GM19395 (cell line): ENCODE measurements at regions not wholly inside any gene's neighbourhood (a gene's known extent, or its start where the extent isn't known, plus 50 kb on each side); places are given as distances from the start of the nearest gene placed in this dataset.
"Not testable (repeated sequence)": the region's sequence is repeated elsewhere in the genome, so short reads cannot be mapped to it uniquely, and the experiment has no call there.

Experiments
- ATAC-seq: cut with Tn5 transposase; IDR thresholded peaks from one replicate; pipeline ENCODE4 v1.9.1; 2021; ENCODE audit warnings: mild to moderate bottlenecking, moderate library complexity; ENCODE audit not compliant: unreplicated experiment

DNA sequence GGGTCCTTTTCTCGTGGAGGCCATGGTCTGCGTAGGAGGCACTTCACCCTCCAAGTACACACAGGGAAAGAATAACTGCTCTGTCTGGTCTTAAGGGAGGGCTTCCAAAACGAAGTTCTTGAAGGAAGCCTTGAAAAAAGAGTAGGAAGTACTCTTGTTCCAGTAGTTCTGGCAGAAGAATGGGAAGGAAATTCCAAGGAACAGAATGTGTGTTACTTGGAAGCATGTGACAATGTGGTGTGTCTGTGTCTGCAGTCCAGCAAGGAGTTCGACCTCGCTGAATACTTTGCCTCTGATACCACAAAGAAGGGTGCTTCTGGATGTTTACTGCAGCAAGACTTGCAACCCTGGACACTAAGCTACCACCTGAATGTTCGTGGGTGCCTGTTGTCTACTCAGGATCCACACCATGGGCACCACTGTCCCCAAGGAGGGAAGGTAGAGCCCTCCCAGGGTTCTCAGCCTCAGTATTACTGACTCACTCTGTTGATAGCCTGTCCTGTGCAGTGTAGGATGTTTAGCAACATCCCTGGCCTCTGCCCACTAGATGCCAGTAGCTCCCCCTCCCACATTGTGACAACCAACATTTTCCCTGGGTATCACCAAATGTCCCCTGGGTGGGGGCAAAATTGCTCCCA, 471.6 kb upstream of the CDH4 start:
- no peak for ATAC-seq

DNA sequence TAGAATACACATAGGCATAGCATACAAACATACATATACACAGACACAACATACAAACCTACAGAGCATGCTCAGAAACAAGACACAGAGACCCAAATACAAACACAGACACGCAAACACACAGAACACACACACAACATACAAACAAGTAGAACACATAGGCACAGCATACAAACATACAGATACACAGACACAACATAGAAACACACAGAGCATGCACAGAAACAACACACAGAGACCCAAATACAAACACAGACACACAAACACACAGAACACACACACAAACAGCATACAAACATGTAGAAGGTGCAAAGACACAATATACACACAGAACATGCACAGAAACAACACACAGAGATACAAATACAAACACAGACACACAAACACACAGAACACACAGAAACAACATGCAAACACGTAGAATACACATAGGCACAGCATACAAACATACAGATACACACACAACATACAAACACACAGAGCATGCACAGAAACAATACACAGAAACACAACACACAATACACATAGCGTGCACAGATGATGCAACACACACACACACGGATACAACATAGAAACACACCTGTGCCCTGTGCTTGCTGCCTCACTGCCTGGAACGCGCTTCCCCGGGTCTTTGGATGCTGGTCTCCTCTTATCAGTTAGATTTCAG, 469.0 kb upstream of the CDH4 start:
- ATAC-seq = no peak

DNA sequence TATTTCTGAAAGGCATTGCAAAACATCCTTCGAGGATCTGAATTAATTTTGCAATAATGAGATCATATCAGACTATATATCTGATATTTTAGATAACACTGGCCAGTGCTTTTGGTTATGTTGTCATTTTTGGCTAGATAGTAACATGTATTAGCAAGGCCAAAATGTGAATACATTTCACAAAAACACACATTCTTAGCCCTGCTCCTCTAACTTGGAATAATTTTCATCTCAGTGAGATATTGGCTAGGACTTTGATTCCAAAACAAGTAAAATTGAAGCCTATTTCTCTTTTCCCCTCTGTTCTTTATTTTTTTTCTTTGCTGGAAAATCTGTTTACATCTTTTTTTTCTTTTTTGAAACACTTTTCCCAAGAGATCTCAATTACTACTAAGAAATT, 466.8 kb upstream of the CDH4 start:
- no peak for ATAC-seq

DNA sequence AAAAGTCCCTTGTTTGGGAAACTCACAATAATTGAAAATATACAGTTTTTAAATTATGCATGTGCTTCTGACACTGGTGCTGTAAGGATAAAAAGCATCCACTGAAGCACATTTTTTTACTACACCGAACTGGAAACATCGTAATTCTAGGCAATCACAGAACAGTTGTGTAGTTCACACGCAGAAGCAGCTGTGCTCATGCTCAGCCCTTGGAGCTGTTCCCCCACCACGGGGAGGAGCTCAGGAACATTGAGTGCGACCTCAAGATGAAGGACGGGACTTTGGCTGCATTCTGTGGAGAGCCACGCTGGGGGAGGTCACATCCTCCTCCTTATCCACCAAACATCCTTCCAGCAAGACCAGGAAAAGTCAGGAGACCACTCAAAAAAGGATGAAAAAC, 466.3 kb upstream of the CDH4 start:
- no peak for ATAC-seq

DNA sequence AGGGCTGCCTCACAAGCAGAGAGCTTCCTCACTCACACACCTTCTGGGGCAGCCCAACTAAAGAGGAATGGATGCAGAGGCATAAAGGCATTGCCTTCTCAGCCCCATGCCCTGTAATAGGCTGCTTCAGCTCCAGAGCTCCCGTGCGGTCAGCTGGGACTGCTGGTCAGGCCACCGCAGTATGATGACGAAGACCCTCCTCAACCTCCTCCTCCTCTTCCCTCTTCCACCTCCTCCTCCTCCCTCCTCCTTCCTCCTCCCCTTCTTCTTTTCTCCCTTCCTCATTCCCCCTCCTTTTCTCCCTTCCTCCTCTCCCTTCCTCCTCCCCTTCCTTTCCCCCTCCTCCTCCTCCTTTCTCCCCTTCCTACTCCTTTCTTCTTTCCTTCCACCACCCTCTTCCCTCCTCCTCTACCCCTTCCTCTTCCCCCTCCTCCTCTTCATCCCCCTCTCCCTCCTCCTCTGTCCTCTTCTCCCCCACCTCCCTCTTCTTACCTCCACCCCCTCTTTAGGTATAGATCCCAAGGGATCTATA, 465.3 kb upstream of the CDH4 start:
- no peak for ATAC-seq

DNA sequence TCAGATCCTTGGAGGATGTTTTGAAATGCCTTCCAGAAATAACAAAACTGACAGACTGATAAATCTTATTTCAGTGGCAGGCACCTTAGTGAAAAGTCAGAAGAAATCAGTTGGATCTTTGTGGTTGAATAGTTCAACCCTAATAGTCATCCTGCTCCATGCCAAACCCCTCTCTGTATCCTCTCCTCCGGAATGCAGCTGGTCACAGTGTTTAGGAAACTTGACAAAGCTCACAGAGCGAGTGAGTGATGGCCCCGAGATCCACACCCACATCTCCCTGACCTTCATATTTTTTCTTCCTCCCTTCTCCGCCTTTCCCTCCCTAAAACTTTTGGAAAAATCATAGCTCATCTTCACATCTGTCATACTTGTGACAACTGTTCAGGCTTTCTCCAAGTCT, 464.8 kb upstream of the CDH4 start:
- ATAC-seq = no peak

DNA sequence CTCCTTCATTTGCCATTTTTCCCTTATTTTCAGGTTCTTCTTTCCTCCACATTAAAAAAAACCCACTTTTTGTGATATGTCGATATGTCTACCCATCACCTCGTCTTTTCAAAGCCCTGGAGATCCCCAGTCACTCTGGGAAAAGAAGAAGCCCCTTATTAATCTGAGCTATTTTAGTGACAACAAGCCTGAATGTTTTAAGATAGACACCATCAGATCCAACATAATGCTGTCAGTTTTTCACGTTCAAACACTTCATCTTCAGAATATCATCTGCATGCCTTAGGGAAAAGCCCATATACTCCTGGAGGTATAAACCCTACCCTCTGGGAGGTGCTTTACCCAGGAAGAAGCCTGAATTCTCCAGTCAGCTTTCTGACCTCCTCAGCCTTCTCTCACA, 464.0 kb upstream of the CDH4 start:
- no peak for ATAC-seq

DNA sequence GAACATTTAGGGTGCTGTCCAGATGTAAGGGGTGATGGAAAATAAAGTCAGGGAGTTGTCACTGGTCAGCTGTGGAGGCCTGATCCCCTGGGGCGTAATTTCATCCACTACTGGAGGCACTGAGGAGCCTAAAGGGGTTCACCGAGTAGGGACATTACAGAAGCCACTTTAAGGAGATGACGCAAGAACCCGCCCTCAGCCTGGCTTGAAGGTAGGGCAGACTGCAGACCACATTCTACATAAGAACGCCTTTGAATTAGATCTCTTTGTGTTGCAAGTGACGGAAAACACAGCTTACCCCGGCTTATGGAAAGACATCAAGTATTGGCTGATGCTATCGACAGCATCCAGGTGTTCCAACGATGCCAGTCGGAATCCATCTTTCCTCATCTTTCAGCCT, 462.7 kb upstream of the CDH4 start:
- no peak for ATAC-seq

DNA sequence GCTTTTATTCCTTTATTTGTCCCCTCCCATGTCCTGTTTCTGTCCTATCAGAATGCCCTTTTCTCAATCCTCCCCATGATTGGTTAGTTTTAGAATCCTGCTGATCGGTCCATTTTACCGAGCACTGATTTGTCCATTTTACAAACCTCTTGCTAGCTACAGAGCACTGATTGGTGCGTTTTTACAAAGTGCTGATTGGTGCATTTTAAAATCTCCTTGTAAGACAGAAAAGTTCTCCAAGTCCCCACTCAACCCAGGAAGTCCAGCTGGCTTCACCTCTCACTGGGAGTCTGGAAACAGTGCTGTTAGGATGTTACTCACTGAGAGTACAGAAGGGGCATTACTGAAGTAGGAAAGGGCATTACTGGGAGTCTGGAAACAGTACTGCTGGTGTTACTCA, 461.7 kb upstream of the CDH4 start:
- ATAC-seq = not testable (repeated sequence)

DNA sequence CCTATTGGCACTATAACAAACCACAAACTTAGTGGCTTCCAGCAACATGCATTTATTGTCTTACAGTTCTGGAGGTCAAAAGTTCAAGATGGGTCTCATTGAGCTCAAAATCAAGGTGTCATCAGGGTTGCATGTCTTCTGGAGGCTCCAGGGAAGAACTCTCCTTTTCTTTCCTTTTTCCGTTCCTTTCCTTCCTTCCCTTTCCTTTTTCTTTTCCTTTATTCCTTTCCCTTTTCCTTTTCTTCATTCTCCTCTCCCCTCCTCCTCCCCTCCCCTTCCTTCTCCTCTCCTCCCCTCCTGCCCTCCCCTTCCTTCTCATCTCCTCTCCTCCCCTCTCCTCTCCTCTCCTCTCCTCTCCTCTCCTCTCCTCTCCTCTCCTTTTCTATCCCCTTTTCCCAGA, 460.2 kb upstream of the CDH4 start:
- no peak for ATAC-seq

DNA sequence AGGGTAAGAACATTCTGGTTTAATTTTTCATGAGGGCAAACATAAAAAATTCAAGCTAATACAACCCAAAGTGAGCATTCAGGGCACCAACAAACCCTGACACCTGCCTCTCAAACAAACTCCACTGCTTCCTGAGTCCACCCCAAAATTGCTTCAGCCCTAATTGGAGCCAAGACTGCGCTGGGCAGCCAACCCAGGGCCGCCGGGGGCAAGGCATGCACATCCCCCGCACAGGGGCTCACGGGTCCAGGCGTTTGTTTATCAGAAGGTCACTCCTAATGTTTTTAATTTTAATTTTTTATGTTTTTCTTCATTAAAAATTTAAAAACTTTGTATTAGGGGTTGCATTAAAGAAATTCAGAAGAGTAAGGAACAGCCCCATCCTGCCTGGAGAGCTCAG, 459.1 kb upstream of the CDH4 start:
- no peak for ATAC-seq

DNA sequence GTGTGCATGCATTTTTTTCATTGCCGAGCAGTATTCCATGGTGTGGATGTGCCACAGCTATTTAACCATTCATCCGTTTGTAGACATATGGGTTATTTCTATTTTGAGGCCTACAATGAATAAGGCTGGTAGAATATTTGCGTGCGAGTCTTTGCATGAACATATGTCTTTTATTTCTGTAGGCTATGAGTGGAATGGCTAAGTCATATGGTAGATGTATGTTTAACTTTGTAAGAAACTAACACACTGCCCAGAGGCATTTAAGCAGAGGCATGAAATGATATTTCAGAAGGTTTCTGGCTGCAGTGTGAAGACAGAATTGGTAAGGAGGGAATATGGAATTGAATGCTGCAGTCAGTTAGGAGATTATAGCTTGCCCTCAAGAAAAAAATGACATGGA, 457.4 kb upstream of the CDH4 start:
- no peak for ATAC-seq

DNA sequence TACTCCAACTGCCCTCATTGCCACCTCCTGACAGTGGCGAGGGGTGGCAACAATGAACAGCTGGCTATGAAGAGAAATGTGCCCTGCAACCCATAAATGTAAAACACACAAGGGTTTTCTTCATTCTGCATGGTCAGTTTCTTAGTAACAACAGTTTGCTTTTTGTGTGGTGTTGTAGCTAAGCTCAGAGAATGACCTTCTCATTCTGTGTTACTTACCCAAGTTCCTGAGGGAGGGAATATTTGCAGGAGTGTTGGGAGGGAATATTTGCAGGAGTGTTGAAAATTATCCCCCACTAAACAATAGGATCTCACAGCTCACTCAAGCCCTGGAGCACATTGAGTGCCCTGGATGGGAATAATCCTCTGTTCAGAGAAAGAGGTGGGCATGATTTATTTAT, 456.4 kb upstream of the CDH4 start:
- no peak for ATAC-seq

DNA sequence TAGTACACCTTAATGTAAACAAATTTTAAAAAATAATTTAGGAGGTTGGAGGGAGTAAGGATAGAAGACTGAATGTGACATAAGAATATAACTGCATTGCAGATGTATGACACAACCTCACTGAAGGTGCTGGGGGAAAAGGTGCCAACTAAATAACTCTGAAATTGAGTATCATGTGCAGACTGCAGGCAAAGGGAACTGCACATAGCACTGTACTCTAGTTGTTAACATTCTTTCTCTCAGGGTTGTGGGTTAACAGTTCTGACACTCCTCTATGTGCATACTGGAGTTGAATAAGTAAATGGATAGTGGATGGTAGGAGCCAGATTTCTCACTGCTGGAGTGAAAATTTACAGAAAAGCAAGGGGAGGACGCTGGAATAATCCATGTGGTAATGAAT, 451.9 kb upstream of the CDH4 start:
- no peak for ATAC-seq

DNA sequence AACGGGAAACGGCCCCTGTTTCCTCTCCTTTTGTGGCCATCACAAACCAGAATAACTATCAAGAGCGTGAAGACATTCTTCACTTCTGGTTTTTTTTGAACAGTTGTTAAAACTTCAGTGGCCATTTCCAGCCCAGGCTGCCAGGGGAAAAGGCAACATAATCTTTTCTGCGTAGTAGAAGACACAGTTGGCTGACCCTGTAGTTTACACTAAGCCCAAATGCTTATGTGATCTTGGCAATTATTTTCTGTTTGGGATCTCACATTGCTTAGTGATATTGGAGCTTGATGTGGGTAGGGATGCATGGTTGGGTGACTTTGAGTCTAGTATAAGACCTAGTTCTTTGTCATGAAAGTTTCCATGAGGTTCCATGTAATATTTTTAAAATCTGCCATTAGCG, 449.4 kb upstream of the CDH4 start:
- ATAC-seq = no peak

DNA sequence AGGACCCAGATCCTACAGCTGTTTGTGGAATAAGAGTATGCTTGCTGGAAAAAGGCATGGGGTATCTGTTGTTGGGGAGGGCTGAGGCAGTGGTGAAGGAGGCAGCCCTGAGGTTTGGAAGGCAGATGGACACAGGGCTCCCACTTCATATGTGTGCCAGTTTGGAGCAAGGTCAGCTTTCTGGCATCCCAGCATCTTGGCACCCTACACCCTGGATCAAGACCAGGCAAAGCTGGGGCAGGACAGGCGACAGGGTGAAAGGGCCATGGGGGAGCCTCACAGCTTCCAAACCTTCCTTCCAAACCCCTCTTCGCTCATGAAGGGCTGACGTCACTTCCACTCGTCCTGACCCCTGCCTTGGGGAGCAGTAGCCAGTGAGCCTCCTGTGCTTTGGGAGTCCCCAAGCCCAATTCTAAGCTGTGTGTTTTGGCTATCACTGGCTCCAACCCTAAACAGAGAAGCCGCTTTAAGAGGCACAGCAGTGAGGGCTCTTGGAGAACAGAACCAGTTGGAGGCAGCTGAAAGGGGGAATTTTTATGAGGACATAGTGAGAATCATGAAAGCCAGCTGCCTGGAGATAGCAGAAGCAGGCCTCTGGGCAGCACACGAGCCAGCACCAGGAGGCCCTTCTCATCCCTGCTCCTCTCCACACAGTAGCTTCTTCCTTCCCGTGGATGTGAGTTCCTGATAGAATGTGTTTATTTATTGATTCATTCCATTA, 448.6 kb upstream of the CDH4 start:
- no peak for ATAC-seq

DNA sequence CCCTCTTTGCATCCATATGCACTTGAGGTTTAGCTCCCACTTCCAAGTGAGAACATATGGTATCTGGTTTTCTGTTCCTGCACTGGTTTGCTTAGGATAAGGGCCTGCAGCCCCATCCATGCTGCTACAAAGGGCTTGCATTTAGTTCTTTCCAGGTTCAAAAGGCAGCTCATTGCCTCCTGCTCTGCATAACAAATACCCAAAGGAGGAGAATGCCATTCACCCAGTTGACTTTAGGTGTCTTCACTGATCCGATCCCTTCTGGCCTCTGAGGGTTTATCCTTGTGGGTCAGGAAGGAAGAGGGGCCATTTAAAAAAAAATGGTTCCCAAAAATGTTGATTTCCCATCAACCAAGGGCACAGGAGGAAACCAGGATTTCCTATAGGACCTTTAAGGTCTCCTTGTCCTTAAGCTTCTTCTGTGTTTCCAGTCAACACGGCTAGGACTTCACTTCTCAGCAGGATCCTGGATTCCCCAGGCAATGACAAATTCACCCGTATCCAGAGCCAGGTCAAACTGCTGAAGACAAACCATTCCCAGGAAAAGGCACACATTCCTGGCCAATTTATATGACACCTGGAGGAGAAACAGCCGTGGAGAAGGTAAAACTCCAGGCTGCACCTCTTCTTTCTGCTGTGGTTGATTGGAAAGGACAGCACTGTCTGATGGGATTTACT, 447.7 kb upstream of the CDH4 start:
- no peak for ATAC-seq

DNA sequence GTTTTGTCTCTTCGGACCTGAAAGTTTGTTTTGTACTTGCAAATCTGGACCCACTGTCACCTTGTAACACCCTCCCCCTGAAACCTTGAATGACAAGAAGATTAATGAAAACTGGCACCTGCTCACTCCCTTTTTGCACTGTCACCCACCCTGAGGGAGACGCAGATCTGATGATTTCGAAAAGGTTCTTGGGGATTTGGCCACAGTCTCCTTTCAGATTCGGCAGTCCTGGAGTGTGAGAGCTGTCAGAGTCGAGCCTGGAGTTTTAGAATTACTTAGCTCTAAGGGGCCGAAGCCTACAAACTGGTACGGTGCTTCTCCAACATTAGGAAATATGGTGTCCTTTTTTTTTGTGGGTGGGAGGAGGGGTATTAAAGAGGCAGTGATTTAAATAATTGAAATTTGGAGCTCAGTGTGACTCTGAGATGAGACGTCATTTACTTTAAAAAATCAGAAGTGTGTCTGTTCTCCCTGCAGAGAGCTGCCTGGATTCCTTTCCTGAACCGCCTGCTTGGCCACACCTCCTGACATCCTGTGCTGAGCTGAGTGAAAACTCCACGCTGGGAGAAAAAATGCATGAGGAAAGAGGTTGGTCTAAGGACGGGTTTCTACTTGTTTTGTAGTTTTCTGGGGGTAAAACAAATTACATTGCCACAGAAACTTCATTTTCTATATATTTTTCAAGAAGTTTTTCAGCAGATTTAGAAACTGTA, 447.0 kb upstream of the CDH4 start:
- ATAC-seq = no peak

DNA sequence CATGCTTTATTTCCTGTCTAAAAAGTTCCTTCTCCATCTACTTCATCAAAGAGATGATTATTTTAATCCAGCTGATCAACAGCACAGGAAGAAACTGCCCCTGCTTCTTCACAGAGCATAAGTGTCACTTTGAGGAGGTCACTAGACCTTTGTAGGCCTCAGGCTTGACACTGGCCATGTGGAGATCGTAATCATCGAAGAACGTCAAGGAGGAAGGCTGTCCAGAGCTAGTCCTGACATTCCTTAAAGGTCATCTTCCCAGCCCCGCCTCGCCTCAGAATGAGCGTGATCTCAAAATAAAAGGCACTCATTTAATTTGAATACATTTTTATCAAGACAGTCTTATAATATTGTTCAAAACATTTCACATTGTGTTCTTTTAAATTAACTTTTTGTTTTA, 445.7 kb upstream of the CDH4 start:
- ATAC-seq = no peak

DNA sequence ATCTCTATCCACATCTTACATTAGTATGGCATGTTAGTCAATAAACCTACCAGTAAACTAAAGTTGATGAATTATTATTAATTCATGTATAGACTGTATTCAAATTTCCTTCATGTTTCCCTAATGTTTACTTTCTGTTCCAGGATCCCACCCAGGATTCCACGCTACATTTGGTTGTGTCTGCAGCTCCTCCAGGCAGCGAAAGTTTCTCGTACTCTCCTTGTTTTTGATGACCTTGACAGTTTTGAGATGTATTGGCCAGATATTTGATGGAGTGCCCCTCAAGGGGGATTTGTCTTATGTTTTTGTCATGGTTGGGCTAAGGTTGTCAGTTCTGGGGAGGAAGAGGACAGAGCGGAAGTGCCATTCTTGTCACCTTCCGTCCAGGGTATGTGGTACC, 445.2 kb upstream of the CDH4 start:
- no peak for ATAC-seq
